Activated CD8-positive, alpha-beta memory T cell treated with anti-CD3 and anti-CD28 coated beads, Interleukin-2, amount 50 U/mL, for 4 hours (primary cell): ENCODE measurements at regions not wholly inside any gene's neighbourhood (a gene's known extent, or its start where the extent isn't known, plus 50 kb on each side); places are given as distances from the start of the nearest gene placed in this dataset.

Source experiments
- DNase-seq: peaks from one replicate; pipeline ENCODE4 v3.0.0-alpha.2; 2020

GRCh38 chr2:120830096-120830830 lies 94.6 kb downstream of the GLI2 start:
- DNase-seq, result no peak

GRCh38 chr2:120831086-120831485 lies 95.4 kb downstream of the GLI2 start:
- DNase-seq, result no peak

GRCh38 chr2:120831891-120832290 lies 96.2 kb downstream of the GLI2 start:
- DNase-seq, result no peak

GRCh38 chr2:120832296-120833070 lies 96.8 kb downstream of the GLI2 start:
- no peak for DNase-seq

GRCh38 chr2:120833127-120833675 lies 97.5 kb downstream of the GLI2 start:
- no peak for DNase-seq

- no peak for DNase-seq
These were observed 98.5 kb downstream of the GLI2 start for GRCh38 chr2:120834206-120834605.

GRCh38 chr2:120836281-120836680 lies 100.6 kb downstream of the GLI2 start:
- no peak for DNase-seq

GRCh38 chr2:120840795-120841487 lies 105.3 kb downstream of the GLI2 start:
- no peak for DNase-seq

- DNase-seq, result no peak
These were observed 107.1 kb downstream of the GLI2 start for GRCh38 chr2:120842456-120843439.

GRCh38 chr2:120844070-120844738 lies 108.5 kb downstream of the GLI2 start:
- no peak for DNase-seq

GRCh38 chr2:120845277-120845676 lies 109.6 kb downstream of the GLI2 start:
- DNase-seq, result no peak

GRCh38 chr2:120846406-120847095 lies 110.9 kb downstream of the GLI2 start:
- no peak for DNase-seq

- no peak for DNase-seq
These were observed 112.1 kb downstream of the GLI2 start for GRCh38 chr2:120847700-120848321.

- no peak for DNase-seq
These were observed 113.6 kb downstream of the GLI2 start for GRCh38 chr2:120849278-120849677.

- no peak for DNase-seq
These were observed 114.9 kb downstream of the GLI2 start for GRCh38 chr2:120850551-120850950.

- no peak for DNase-seq
These were observed 115.6 kb downstream of the GLI2 start for GRCh38 chr2:120851116-120851773.

GRCh38 chr2:120852200-120852815 lies 116.6 kb downstream of the GLI2 start:
- DNase-seq, result no peak

GRCh38 chr2:120853306-120854013 lies 117.8 kb downstream of the GLI2 start:
- no peak for DNase-seq
